Activated CD8-positive, alpha-beta memory T cell treated with anti-CD3 and anti-CD28 coated beads, Interleukin-2, amount 50 U/mL, for 24 hours (primary cell): ENCODE measurements at regions not wholly inside any gene's neighbourhood (a gene's known extent, or its start where the extent isn't known, plus 50 kb on each side); places are given as distances from the start of the nearest gene placed in this dataset.

Experiments
- DNase-seq: peaks from one replicate; pipeline ENCODE4 v3.0.0-alpha.2; 2020; ENCODE audit errors: extremely low read depth

DNA sequence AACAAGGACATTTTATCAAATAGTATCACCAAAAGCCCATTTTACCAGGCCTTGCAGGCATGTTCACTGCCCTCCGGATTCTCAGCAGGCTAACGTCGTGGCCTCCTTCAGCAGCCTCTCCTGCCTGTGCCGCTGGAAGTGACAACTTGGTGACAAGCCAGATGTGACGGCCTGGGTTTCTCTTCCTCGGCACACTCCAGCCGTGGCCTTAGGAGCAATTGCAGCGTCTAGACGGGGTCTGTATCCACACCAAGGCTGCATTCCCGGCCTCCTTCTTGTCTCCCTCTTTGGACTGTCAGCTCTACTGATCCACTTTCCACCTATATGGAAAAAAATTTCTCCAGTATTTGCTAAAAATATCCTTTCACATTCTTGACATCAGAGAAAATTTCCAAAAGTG lies 145.3 kb upstream of the MGMT start:
- DNase-seq = no peak

DNA sequence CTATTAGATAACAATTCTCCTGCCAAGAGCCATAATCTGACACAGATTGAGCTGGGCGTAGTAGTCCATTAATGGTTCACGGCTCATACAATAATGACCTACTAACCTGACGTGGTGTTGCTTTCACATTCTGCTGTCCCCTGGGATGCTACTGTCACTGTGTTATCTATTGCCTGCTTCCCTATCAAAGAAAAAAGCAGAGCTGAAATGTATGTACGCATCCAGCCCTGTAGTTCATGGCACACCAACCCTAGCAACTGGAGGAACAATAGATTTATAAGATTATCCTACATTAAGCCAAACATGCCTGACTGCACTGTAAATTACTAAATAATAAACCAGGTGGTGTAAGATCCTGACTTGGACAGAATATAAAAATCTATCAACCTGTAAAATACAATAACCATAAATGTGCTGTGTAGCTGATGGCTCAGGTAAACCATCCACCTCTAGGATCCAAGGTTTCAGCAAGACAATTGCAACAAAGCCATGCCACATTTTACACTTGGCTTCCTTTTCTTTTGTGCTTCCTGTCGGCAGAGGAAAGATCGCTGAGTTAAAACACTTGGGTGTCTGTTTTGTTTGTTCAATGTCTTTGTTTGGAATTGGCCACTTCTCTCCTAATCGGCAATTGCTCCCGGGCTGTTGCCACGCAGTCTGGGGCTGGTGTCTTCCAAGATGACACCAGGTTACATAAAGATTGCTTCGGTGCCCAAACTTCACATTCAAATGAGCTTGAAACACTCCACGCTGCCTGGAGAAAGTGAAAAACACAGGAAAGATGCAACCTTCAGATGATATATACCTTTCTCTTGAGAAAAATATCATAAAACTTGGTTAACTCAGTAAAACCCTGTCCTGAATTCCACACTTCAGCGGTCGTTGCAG lies 143.9 kb upstream of the MGMT start:
- no peak for DNase-seq

DNA sequence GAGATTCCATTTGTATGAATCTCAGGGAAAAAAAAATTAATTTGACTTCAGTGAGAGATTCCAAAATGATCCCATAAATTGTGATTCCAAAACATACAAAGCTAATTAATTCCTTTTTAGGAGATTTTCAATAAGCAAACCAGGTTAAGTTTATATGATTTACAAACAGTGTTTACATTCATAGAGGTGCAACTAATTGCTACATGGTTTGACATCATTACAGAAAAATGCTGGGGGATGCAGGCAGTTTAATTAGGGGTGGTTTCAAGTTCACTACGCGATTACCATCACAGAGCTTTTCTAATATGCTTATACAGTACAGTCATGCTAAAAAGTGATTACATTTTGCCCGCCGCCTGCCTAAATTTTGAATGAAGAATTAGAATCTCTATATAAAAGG lies 143.2 kb upstream of the MGMT start:
- no peak for DNase-seq

DNA sequence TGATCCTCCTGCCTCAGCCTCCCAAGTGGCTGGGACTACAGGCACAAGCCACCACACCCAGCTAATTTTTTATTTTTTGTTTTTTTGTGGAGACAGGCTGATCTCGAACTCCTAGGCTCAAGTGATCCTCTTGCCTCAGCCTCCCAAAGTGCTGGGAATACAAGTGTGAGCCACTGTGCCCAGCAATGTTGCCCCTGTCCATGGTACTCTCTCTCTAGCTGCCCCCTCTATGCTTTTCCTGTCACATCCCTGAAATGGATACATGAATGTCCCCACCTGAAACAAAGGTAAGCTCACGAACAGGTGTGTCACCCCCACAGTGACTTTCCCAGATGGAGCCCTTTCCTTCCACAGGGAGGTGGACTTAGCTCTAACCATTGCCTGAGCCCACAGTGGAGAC lies 141.1 kb upstream of the MGMT start:
- no peak for DNase-seq

DNA sequence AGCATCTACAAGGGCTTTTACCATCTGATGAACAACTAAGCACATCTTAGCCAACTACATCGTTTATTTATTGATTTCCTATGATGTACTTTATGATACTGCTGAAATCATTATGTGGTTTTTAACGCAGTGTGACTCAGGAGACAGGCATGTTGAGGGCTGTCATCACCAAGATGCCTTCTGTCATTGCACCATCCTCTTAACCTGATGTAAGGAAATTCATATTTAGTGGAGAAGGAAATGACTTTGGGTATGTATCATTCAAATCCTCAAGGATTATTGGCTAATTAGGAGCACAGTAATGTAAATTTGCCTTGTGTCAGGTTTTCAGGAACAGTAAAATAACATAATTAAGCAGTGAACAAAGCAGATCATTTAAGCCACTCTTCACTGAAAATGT lies 138.5 kb upstream of the MGMT start:
- no peak for DNase-seq

DNA sequence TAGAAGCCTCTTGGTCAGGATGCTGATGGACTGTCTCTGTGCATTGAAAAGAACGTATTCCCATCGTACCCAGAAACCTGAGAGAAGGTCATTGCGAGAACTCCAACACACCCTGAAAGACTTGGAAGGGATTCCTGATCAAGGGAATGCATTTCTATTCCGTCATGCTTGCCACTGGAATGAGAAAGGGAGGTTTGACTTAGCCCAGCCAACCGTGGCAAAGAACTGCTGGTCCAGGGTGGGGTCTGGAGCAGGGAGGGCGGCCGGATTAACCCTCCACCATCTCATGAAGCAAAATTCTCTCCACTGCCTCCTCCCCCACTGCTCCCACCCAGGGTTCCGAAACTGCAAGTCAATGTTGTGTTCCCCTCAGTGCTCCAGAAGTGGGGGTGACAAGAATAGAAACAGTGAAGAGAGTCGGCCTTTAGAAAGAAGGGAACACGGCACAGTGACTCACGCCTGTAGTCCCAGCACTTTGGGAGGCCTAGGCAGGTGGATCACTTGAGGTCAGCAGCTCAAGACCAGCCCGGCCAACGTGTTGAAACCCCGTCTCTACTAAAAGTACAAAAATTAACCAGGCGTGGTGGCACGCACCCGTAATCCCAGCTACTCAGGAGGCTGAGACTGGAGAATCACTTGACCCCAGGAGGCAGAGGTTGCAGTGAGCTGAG lies 137.5 kb upstream of the MGMT start:
- no peak for DNase-seq

DNA sequence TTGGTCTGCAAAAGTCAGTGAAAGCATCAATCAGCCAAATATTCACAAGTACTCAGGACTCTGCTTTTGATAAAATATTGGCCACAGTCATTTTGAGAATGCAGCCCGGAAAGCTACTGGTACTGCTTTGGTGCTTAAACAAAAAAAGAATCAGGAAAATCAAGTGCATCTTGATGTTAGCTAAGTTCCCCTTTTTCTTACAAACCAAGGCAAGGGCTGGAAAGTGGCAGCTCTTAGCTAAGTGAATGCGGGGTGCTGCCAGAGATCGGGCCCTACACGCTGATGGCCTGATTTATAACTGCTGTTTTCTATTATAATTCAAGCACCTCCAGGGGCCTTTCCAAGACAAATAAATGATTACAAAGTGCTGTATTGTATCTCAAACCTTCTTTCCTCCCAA lies 136.8 kb upstream of the MGMT start:
- no peak for DNase-seq

DNA sequence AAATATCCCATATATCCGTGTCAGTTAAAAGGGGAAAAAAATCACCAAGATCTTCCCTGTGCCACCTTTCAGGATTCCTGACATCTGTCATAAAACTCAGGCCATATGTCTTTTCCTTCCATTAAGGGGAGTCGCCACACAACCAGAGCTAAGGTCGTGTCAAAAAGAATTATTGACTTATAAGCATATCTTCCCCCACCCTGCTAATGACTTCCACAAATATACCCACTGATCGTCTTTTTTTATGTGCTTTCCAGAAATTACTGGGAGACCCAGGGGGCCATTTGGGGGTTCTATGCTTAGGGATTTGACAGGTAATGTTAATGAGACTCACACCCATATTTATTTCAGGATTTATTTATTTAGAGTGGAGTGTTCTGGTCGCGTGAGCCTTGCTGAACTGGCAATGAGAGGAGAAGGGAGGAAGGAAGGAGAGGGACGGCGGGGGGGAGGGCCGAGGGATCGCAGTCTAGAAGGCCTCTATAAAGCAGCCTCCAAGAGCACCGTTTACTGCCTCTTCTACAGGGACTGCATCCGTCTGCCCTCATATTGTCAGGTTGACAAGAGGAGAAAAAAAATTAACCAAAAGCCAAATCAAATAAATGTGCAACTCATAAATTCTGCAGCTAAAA lies 135.7 kb upstream of the MGMT start:
- DNase-seq = no peak

DNA sequence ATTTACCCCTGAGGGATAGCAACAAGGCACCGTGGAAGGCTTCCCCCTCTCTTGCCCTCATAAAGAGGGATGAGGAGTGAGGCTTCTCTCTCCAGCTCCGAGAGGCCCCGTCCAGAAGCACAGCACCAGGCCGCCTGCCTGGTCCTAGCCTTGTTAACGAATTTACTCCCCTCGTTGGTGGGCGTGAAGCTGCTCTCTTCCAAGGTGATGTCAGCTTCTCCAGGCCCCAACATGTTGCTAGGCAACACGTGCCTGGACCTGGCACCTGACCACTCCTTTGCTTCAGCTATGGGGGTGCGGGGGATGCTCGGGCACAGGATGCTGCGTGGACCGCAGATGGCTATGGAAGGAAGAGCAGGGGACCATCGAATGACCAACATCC lies 135.2 kb upstream of the MGMT start:
- DNase-seq = no peak

DNA sequence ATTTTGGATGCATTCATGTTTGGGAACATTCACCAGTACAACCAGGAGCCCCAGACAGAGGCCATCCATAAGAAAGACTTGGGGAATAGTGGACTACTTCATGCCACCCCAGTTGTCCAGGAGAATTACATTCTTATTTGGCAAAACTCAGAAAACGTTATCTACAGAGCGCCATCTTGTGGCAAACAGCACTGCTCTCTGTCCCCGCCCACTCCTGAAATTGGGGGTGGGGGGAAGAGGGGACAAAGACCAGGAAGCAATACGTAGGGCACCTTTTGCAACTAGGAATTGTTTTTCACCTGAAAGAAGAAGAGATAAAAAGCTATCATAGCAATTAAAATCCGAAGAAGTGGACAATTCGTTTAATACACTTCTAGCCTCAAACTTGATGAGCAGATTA lies 134.6 kb upstream of the MGMT start:
- no peak for DNase-seq

DNA sequence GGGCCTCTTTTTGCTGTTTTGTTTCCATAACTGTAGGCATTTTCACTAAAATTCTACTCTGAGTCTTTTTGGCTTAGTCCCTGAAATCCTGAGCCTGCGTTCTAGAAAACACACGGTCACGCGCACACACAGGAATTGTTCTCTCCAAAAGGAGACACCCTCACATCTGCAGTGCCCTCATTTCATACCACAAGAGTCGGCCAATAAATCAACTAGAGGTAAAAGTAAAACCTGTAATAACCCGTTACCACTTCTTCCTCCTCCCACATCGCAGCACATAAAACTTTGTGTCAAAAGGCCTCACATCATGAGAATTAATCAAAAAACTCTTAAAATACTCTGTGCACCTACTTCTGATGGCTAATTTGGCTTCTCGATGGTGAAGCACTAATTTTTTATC lies 133.3 kb upstream of the MGMT start:
- DNase-seq = no peak

DNA sequence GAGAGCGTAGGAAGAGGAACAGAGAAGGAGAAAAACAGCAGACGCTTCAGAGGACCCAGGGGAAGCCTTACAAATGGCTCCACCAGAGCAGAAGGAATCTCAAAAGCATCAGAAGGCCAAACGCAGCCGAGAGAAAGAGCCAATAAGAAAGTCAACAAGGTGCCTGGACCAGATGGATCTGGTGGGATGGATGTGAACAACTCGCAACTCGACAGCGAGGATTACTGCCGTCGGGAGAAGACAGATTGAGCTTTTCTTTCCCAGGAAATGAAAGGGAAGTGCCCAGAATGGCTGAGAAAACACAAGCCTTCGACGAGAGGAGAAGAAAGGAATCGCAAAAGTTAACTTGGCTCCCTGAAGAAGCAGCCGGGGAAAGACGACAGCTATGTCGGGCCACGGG lies 132.8 kb upstream of the MGMT start:
- DNase-seq = no peak

DNA sequence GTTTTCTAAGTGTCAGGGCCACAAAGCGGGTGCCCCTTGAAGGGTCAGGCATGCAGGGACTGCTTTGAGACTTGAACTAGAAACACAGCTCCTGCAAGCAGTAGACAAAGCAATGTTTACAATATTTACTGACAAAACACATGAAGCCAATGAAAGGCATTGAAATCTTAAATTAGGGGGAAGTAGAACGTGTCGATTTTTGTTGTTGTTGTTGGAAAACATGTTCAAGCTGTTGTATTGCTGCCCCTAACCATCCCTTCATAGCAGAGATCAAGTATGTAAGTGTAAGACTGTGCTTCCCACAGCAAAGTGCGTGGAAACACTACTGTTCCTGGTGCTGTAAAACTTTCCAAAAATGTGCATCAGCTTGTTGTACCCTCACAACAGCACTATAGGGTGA lies 131.6 kb upstream of the MGMT start:
- DNase-seq = no peak

DNA sequence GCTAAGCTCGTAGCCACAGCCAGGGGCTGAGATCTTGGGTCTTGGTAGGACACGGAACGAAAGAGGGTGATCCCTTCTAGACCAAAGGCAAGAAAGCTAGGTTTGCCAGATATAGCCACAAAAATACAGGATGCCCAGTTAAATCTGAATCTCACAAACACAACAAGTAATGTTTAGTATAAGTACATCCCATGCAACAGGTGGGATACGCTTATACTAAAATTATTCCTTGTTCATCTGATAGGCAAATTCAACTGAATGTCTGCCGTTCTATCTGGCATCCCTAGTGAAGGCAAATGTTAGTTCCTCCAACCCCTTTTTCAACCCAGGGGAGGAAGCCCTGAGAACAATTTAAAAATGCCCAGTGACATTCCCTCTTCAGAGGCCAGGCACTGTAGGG lies 131.1 kb upstream of the MGMT start:
- DNase-seq = no peak

DNA sequence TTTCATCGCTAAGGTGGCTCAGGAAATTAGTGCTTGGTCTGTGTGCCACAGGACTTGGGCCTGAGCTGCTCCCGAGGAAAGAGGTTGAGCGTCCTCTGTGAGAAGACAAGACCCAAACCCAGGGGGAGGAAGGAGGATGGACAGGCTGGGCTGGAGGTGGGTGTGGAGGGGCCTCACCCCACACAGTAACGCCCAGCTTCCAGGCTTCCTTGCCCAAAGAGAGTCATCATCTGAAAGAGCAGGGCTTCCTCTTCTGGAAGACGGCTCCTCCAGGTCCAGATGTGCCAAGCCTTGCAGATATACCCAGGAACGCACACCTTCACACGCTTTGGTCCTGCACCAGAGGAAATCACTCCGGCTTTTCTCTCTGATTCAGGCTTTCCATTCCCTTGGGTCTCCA lies 127.8 kb upstream of the MGMT start:
- DNase-seq = no peak

DNA sequence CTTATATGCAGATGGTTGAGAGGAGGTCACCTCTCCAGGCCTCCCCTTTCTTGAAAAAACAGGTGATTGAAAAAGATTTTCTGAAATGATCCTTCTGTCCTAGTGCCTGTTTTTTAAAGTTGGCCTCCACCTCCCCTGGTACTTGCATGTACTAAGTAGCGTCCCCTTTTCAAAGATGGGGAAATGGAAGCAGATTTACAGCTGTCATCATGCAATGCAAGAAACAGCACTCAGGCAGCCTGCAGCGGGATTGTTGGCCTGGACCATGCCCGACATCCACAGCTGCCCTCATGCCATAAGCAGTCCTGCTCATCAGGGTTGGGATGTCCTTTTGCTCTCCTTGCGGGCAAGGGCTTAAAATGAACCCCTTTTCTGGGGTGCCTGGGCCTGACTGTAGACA lies 127.2 kb upstream of the MGMT start:
- DNase-seq = no peak

DNA sequence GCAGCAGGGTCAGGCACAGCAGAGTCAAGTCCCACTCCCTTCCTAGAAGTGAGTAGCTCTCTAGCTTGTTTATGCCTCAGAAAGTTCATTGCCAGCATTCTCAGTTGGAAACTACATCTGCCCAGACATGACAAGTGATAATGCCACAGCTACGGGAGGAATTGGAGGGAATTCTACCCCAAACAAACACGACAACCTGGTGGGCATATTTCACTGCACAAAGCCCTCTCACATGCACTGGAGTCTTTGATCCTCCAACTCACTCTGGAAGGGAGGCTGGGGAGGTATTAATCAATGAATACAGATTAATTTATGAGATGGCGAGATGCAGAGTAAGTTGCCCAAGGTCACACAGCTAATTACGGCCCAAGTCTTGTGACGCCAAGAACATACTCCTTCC lies 126.0 kb upstream of the MGMT start:
- no peak for DNase-seq

DNA sequence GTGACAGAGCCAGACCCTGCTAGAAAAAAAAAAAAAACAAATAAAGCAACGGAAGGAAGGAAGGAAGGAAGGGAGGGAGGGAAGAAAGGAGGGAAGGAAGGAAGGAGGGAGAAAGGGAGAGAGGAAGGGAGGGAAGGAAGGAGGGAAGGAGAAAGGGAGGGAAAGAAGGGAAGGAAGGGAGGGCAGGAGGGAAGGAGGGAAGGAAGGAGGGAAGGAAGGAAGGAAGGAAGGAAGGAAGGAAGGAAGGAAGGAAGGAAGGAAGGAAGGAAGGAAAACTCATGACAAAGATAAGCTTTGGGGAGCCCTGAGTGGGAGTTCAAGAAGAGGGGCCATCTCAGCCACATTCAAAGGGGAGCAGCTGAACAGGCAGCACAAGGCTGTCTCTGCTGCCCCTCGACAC lies 124.7 kb upstream of the MGMT start:
- no peak for DNase-seq

DNA sequence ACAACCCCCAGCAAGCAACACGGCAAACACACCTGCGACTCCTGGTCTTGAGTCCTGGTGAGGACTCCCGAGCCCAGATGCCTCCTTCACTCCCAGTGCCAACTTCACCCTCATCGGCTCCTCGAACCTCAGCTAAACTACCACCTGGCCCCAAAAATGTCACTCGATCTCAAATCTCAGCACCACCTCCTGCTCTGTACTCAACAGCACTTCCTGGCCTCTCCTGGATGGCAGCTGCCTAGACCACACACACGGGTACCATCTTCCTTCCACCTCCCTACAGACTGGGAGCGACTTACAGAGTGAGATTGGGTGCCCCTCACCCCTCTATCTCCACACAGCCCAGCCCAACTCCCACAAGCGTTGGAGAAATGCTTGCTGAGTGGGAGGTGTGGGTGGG lies 123.9 kb upstream of the MGMT start:
- DNase-seq = no peak

DNA sequence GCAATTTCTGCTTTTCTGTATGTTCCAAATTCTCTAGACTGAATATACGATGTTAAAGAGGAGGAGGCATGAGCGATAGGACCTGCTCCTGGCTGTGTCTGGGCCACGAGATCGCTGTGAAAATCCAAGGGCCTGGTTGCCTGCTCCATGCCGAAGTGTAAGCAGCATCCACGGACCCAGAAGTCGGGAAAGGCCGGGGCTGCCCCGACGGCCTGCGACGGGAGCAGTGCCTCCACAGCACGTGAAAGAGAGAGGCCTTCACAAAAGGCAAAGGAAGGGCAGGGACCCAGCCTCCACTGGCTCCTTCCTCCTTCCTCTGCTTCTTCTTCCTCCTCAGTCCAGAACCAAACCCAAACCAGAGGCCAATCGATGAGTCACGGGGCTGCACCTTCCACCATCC lies 122.9 kb upstream of the MGMT start:
- DNase-seq = no peak

DNA sequence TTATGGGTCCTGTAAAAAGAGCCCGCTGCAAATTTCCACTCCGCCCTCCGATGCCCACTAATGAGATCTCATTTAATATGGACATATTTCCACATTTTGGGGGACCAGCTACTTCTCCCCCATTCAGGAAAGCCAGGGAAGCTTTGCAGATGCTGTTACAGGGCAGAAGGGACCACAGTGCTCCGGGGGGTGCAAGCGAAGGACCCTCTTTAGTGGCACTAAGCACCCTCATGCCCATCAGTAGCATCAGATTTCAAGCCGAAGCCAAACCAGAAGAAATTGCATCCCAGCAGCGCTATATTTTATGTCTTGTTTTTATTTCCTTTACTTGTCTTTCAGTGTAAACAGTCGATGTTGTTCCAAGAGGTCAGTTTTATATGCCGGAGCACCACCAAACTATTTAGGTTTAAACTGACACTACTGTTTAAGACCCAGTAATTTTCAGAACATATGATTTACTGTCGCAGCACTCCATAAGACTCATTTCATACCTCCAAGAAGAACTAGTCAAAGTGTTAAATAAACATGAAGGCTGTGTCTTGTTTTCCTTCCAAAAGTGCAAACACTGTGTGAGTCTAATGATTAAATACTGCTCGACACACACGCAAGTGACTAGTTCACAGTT lies 122.2 kb upstream of the MGMT start:
- DNase-seq = no peak

DNA sequence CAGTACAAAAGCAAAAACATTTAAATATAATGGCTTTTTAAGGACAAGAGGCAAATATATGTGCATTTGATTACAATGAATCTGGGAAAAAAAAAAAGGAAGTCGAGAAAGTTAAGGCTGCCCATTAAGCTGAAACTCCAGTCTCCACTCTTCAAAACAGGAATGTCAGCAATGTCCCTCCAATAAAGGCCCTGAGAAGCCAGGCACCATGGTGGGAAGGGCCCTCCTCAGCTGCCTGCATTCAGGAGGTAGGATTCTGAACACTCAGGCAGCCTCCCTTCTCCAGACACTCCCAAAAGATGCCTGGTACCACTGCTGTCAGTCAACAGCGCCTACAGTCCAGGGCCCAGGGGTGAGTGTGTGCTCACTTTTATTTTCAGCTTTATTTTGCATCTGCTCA lies 121.3 kb upstream of the MGMT start:
- no peak for DNase-seq

DNA sequence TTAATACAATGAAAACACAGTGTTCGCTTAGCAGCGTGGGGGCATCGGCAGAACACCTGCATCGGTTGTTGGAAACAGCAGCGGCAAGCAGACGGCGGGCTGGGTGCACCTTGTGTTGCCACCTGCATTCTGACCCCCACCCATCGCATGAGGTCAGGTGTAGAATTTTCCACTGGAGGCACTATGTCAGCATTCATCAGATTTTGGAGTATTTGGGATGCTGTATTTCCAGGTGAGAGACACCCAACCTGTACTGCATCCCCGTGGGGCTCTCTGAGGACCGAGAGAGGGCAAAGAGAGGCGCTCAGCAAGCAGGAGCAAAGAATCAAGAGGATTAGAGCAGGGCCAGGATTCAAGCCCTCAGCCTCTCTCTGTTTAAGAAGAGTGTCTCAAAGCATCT lies 116.4 kb upstream of the MGMT start:
- no peak for DNase-seq
